ENCODE measurements at regions not wholly inside any gene's neighbourhood (a gene's known extent, or its start where the extent isn't known, plus 50 kb on each side); places are given as distances from the start of the nearest gene placed in this dataset.

- Histone ChIP-seq H3K27ac (ENCODE audit: extremely low read depth, low read depth, low read length) (no peak overlapping the region), H3K36me3 (ENCODE audit: control insufficient read depth, insufficient read depth, low read length) (no peaks in the 10 kb centered on the region), H3K9me1 (ENCODE audit: control insufficient read depth, insufficient read depth, low read length) (no peaks in the 10 kb centered on the region), H3K9me3 (replicated peaks; ENCODE audit: control insufficient read depth, insufficient read depth, low read depth, low read length) (no peaks in the 10 kb centered on the region), H4K20me1 (replicated peaks; ENCODE audit: control insufficient read depth, insufficient read depth, low read length) (no peaks in the 10 kb centered on the region), H3K4me3 (no peak overlapping the region), H3K79me2 (ENCODE audit: control insufficient read depth, insufficient read depth, low read length) (no peaks in the 10 kb centered on the region), H2AFZ (ENCODE audit: low read depth, low read length) (no peak overlapping the region), H3K4me1 (replicated peaks in 1 of 2; ENCODE audit: control insufficient read depth in 2 of 2, insufficient read depth in 2 of 2, low read length in 2 of 2) (no peaks in the 10 kb centered on the region; a peak in 1 of 5 replicates), H3K27me3 (ENCODE audit: control insufficient read depth in 2 of 2, insufficient read depth in 2 of 2, low read length in 2 of 2) (0 out of 5 replicates have a peak, but pooled peaks cover 0 to 4% of the 10 kb centered on the region in 2 experiments), H3K9ac (ENCODE audit: insufficient read depth in 1 of 2, low read depth in 2 of 2, low read length in 2 of 2) (no peak overlapping the region), H3K4me2 (ENCODE audit: insufficient read depth, low read length) (no peak overlapping the region)
- DNase-seq (ENCODE audit: extremely low read depth in 1 of 4, low spot score in 3 of 4), result no peak
- no peak for FAIRE-seq
- no TSS peak for BruUV-seq (replicated peaks)
- TF ChIP-seq ZBTB9 (CRISPR knock-in tag; IDR thresholded peaks at IDR 0.05) (no peak), STAT5A (IDR thresholded peaks at IDR 0.05; ENCODE audit: borderline replicate concordance, low read length) (no peak), SMAD4 (CRISPR knock-in tag; conservative IDR thresholded peaks at IDR 0.05) (no peak), HMGXB4 (CRISPR knock-in tag; IDR thresholded peaks at IDR 0.05) (no peak), ZNF589 (CRISPR knock-in tag; IDR thresholded peaks at IDR 0.05; ENCODE audit: low read depth) (no peak), ZNF785 (CRISPR knock-in tag; IDR thresholded peaks at IDR 0.05) (no peak)
- in situ Hi-C loops (cut with MboI), result no loop called here
- CTCF ChIA-PET (ENCODE audit: low intra/inter-chr PET ratio), result no interaction called here
- intact Hi-C loops (cut with micrococcal nuclease), result no loop called here
- POLR2A ChIA-PET, result interaction anchor here (0.7 to 0.9 kb wide), 2 partner anchors 26 to 1017 kb away, joined by 3 to 4 read pairs; no protein-coding TSS in a partner anchor
- ATAC-seq, result no peak
- WGBS (ENCODE audit: insufficient coverage, low coverage, missing lambda C conversion rate), result 0% methylated on average over 5 of the region's 6 CpGs
Measured at GRCh38 chr11:134999590-134999989, 587.5 kb upstream of the B3GAT1 start.
